ENCODE measurements at regions not wholly inside any gene's neighbourhood (a gene's known extent, or its start where the extent isn't known, plus 50 kb on each side); places are given as distances from the start of the nearest gene placed in this dataset.

- DNase-seq = no peak
These were observed 239.4 kb downstream of the SPATA18 start for GRCh38 chr4:52290466-52290865.

GRCh38 chr4:52292245-52292644, 241.1 kb downstream of the SPATA18 start:
- no peak for DNase-seq

- no peak for DNase-seq
These were observed 245.2 kb downstream of the SPATA18 start for GRCh38 chr4:52296341-52296740.

GRCh38 chr4:52298444-52298843, 247.3 kb downstream of the SPATA18 start:
- DNase-seq = no peak

- no peak for DNase-seq
These were observed 248.0 kb downstream of the SPATA18 start for GRCh38 chr4:52299120-52299519.

- DNase-seq = no peak
These were observed 260.5 kb downstream of the SPATA18 start for GRCh38 chr4:52311464-52312125.

- DNase-seq = no peak
These were observed 261.6 kb downstream of the SPATA18 start for GRCh38 chr4:52312722-52313121.

GRCh38 chr4:52317361-52317879, 266.3 kb downstream of the SPATA18 start:
- DNase-seq = no peak

GRCh38 chr4:52317981-52318380, 266.9 kb downstream of the SPATA18 start:
- DNase-seq = no peak

GRCh38 chr4:52329894-52330293, 278.8 kb downstream of the SPATA18 start:
- DNase-seq = no peak

- DNase-seq = no peak
These were observed 292.5 kb downstream of the SPATA18 start for GRCh38 chr4:52343595-52343994.

GRCh38 chr4:52350926-52351325, 299.8 kb downstream of the SPATA18 start:
- DNase-seq = no peak

- DNase-seq = no peak
These were observed 300.7 kb downstream of the USP46 start for GRCh38 chr4:52358366-52358765.

GRCh38 chr4:52358883-52359321, 300.2 kb downstream of the USP46 start:
- no peak for DNase-seq

GRCh38 chr4:52366191-52366590, 292.9 kb downstream of the USP46 start:
- DNase-seq = no peak

GRCh38 chr4:52366621-52367020, 292.5 kb downstream of the USP46 start:
- DNase-seq = no peak

- DNase-seq = no peak
These were observed 291.7 kb downstream of the USP46 start for GRCh38 chr4:52367282-52367830.

GRCh38 chr4:52368895-52369294, 290.2 kb downstream of the USP46 start:
- no peak for DNase-seq

- DNase-seq = no peak
These were observed 289.5 kb downstream of the USP46 start for GRCh38 chr4:52369649-52370048.

GRCh38 chr4:52370576-52370975, 288.5 kb downstream of the USP46 start:
- no peak for DNase-seq

- no peak for DNase-seq
These were observed 287.3 kb downstream of the USP46 start for GRCh38 chr4:52371841-52372240.

- no peak for DNase-seq
These were observed 286.8 kb downstream of the USP46 start for GRCh38 chr4:52372269-52372668.

GRCh38 chr4:52372747-52373146, 286.4 kb downstream of the USP46 start:
- no peak for DNase-seq

GRCh38 chr4:52373650-52374049, 285.5 kb downstream of the USP46 start:
- no peak for DNase-seq

- no peak for DNase-seq
These were observed 284.2 kb downstream of the USP46 start for GRCh38 chr4:52374877-52375276.

Data from CD4-positive, alpha-beta T cell treated with Interleukin-4 for 1 hour (primary cell).